Activated CD8-positive, alpha-beta memory T cell treated with anti-CD3 and anti-CD28 coated beads, Interleukin-2, amount 50 U/mL, for 1 hour (primary cell): ENCODE measurements at regions not wholly inside any gene's neighbourhood (a gene's known extent, or its start where the extent isn't known, plus 50 kb on each side); places are given as distances from the start of the nearest gene placed in this dataset.
"Not testable (repeated sequence)": the region's sequence is repeated elsewhere in the genome, so short reads cannot be mapped to it uniquely, and the experiment has no call there.

Experiments
- DNase-seq: peaks from one replicate; pipeline ENCODE4 v3.0.0-alpha.2; 2020; ENCODE audit errors: extremely low read depth

GRCh38 chr1:173257805-173258204 is 50.7 kb upstream of the TNFSF4 start:
- DNase-seq: no peak

- no peak for DNase-seq
Observed at GRCh38 chr1:173258479-173259264, 51.5 kb upstream of the TNFSF4 start.

- not testable (repeated sequence) for DNase-seq
Observed at GRCh38 chr1:173260329-173260728, 53.2 kb upstream of the TNFSF4 start.

- no peak for DNase-seq
Observed at GRCh38 chr1:173266841-173267240, 59.7 kb upstream of the TNFSF4 start.

GRCh38 chr1:173267453-173267945 is 60.4 kb upstream of the TNFSF4 start:
- no peak for DNase-seq

- DNase-seq: no peak
Observed at GRCh38 chr1:173268261-173268660, 61.1 kb upstream of the TNFSF4 start.

- no peak for DNase-seq
Observed at GRCh38 chr1:173268786-173269277, 61.7 kb upstream of the TNFSF4 start.

GRCh38 chr1:173269490-173270230 is 62.5 kb upstream of the TNFSF4 start:
- DNase-seq: no peak

GRCh38 chr1:173270243-173270642 is 63.1 kb upstream of the TNFSF4 start:
- no peak for DNase-seq

GRCh38 chr1:173271021-173271420 is 63.9 kb upstream of the TNFSF4 start:
- DNase-seq: not testable (repeated sequence)

- no peak for DNase-seq
Observed at GRCh38 chr1:173275496-173275895, 68.4 kb upstream of the TNFSF4 start.

GRCh38 chr1:173276922-173277800 is 70.0 kb upstream of the TNFSF4 start:
- DNase-seq: no peak

- no peak for DNase-seq
Observed at GRCh38 chr1:173280899-173281660, 73.9 kb upstream of the TNFSF4 start.

GRCh38 chr1:173285048-173285447 is 77.9 kb upstream of the TNFSF4 start:
- no peak for DNase-seq

GRCh38 chr1:173287785-173288184 is 80.7 kb upstream of the TNFSF4 start:
- no peak for DNase-seq

GRCh38 chr1:173293756-173294155 is 86.6 kb upstream of the TNFSF4 start:
- no peak for DNase-seq

GRCh38 chr1:173294843-173295242 is 87.7 kb upstream of the TNFSF4 start:
- DNase-seq: no peak

- no peak for DNase-seq
Observed at GRCh38 chr1:173295391-173295790, 88.3 kb upstream of the TNFSF4 start.

- no peak for DNase-seq
Observed at GRCh38 chr1:173295995-173296394, 88.9 kb upstream of the TNFSF4 start.

GRCh38 chr1:173297798-173298391 is 90.8 kb upstream of the TNFSF4 start:
- no peak for DNase-seq
